T47D (cell line): ENCODE measurements at regions not wholly inside any gene's neighbourhood (a gene's known extent, or its start where the extent isn't known, plus 50 kb on each side); places are given as distances from the start of the nearest gene placed in this dataset.

Experiments used
- DNase-seq, 2 experiments: peaks; one replicate each; pipeline versions ENCODE4 v3.0.0 to v3.0.0-alpha.2; 2011 to 2012; ENCODE audit warnings: low read depth in 1 of 2, low spot score in 1 of 2
- JUND ChIP-seq: IDR thresholded peaks from 2 replicates; pipeline ENCODE4 v1.6.1; 2012; ENCODE audit warnings: low read depth
- in situ Hi-C: cut with HindIII; loops from 2 replicates; pipeline ENCODE4 v1.10.0; 2016; ENCODE audit warnings: low sequenced_read_pairs, low pct_unique_long_range_greater_than_20kb

DNA sequence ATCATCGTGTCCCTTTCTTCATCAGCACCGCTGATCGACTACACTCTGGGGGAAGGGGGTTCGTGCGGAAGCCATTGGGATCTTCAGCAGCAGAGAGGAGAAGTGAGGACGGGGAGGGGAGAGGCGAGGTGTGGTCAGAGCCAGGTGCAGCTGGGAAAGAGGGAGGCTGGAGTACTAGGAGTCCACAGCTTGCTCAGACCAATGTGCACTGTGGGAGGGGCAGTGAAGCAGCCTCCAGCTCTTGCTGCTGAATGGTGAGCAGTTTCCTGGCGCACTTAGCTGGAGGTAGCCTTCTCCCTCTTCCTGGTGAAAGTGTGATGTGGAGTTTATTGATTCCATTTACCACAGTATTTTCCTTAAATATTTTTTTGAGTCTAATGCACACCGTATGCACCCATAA, 99.0 kb upstream of the NECTIN1 start:
- no peak for DNase-seq
- TF ChIP-seq JUND, result no peak
- in situ Hi-C loops, result no loop called here

DNA sequence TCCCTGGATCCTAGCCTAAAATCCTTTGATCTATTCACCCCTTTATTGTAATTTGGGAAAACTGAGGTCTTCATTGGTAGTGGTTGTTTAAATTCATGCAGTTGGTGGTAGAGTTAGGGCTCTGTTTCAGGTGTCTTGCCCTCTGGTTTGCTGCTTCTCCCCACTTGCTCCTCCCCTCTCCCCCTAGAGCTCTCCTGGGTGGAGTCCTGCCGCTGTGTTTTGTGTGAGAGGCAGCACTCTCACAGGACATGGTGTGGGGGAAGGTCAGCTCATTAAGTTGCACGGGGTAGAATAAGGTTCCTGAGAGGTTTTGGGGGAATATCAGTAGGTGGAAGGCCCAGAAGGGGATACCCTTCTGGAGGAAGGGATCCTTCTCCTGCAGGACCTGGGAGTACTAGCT, 98.1 kb upstream of the NECTIN1 start:
- no peak for DNase-seq
- in situ Hi-C loops, result no loop called here
- no peak for TF ChIP-seq JUND

DNA sequence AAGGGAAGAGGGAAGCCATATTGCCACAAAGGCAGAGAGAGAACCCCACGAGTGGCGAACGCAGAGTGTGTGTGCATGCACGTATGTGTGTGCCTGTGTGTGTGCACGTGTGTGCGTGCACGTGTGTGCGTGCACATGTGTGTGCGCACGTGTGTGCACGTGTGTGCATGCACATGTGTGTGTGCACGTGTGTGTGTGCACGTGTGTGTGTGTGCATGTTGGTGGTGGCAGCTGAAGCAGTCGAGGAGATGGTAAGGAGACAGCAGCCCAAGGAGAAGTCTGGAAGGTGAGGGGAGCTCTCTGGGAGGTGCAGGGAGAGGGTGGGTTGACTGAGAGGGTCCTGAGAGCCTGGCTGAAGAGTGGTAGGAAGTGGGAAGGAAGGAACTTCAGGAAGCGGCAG, 94.1 kb upstream of the NECTIN1 start:
- in situ Hi-C loops, result no loop called here
- TF ChIP-seq JUND, result no peak
- no peak for DNase-seq

DNA sequence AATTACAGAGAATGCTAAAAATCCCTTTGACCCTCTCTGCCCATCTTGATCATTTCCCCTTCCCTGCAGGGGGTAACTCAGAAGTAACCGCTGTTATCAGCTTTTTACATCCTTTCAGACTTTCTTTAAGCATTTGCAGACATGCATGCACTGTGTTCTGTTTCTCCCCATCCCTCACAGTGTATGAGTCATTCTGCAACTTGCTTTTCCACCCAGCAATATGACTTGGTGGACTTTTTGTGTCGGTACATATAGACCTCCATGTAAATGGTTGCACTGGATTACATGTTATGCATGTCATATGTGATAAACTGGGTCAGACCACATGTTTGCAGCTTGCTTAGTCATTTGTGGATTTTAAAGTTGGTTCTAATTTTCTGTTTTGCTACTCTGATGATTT, 87.7 kb upstream of the NECTIN1 start:
- no peak for TF ChIP-seq JUND
- in situ Hi-C loops, result no loop called here

DNA sequence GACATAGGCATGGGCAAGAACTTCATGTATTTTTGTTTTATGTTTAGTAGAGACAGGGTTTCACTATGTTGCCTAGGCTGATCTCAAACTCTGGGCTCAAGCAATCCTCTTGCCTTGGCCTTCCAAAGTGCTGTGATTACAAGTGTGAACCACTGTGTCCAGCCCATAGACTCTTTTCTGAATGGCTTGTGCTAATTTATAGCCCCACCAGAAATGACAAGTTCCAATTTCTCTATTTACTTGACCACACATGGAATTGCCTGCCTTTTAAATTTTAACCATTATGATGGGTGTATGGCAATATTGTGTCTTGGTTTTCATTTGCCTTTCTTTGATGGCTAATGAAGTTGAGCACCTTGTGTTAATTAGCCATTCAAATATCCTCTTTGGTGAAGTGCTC, 85.8 kb upstream of the NECTIN1 start:
- in situ Hi-C loops, result no loop called here
- TF ChIP-seq JUND, result no peak
- no peak for DNase-seq

More for the DNA sequence above, 87.7 kb upstream of the NECTIN1 start:
- DNase-seq, result no peak

DNA sequence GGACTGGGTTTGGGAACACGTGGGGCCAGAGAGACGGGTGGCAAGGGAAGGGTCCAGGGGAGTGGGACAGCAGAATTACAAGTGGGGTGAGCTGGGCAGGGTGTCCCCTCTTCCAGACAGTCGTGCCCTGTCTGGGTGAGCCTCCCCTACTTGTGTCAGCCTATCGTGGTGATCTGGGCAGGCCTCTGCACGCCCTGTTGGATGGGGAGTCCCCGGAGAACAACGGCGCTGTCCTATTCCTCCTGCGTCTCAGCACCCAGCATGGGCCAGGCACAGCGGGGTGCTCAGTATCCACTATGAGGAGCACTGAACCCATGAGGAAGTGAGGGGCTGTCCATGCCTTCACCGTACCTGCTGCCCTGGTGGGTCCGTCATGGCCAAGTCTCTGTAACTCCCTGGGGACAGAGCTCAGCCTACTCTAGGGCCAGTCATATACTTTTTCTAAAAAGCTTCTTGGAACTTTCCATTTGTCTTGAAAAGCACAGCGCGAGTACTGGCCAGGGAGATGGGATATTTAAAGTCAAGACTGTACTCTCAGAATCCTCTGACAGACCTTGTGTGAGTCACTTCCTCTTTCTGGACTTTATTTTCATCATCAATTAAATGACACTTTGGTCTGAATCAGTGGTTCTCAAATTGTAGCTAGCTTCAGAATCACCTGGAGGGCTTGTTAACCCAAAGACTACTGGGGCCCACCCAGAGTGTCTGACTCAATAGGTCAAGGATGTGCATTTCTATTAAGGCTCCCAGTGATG, 81.7 kb upstream of the NECTIN1 start:
- in situ Hi-C loops, result no loop called here
- DNase-seq, result no peak

DNA sequence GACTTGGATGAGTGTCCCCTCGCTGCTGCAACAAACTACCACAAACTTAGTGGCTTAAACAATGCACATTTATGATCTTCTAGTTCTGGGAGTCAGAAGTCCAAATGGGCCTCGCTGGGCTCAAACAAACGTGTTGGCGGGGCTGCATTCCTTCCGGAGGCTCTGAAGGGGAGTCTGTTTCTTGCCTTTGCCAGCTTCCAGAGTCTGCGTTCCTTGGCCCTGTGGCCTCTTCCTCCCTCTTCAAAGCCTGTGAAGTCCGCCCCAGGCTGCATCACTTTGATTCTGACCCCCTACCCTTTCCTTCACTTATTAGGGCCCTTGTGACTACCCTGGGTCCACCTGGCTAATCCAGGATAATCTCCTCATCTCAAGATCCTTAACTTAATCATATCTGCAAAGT, 80.3 kb upstream of the NECTIN1 start:
- in situ Hi-C loops, result no loop called here
- no peak for DNase-seq
- TF ChIP-seq JUND, result no peak

More for the DNA sequence above, 81.7 kb upstream of the NECTIN1 start:
- no peak for TF ChIP-seq JUND

DNA sequence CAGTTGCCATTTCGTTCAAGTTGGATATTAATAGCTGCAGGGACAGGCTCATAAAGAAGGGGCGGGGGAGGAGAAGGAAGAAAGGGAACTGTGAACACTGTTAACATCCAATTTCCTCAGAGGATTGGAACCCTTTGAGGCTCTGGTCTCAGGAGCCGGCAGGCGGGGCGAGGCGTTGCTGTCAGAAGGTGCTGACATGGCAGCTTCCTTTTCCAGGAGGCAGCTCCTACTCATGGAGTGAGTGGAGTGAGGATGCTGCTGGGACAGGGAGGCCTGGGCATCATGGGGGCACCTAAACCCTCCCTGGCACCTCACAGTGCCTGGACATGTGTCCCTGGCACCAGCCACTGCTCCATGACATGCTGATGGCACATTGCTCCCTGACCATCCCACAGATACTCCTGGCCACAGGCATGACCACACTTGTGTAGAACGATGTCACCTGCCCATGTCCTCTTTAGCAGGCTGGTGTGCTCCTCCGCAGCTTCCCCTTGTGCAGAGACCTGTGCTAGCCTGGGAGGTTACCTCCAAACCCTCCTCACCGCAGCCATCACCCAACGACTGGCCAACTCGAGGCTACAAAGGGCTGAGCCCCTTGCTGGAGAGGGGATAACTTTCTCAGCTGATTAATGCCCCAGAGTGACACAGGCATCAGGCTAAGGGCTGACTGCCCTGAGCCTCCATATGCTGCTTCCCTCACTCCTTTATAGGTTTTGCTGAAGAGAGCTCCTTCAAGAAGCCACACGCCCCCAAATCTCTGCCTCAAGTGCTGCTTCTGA, 79.6 kb upstream of the NECTIN1 start:
- no peak for TF ChIP-seq JUND
- DNase-seq, result no peak
- in situ Hi-C loops, result no loop called here

DNA sequence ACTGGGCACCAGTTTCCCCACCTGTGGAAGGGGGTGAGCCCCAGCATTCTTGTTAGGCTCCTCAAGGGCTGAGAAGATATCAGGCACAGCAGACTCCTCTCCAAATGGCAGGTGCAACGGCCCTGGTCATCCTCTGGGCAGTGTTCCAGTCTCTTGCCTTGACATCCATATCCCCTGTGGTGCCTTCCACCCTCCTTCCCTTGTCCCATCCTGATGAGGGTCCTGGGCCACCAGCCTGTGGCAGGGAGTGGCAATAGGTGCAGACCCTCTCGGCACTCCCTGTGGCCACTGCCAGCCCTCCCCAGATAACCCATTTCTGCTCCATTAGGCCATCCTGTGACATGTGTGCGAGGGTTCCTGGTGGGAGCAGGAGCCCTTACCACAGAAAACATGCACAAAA, 78.8 kb upstream of the NECTIN1 start:
- in situ Hi-C loops, result no loop called here
- DNase-seq, result no peak
- no peak for TF ChIP-seq JUND

DNA sequence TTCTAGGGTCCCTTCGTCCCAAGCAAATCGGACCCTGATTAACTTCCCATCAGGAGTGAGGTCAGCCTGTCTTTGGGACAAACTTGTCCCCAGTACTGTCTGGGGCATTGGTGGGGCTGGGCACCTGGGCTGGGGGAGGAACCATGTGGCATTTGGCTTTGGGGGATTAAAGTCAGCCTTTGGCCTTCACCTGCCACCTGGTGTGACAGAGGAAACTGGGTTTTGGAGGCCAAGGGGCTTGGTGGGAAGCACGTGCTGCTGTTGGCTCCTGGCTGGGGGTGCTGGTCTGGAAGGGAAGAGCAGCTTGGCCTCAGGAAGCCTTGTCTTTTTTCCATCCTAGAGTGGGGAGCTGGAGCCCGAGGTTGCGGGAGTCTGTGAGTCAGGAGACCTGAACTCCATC, 78.4 kb upstream of the NECTIN1 start:
- DNase-seq, result no peak
- in situ Hi-C loops, result no loop called here
- no peak for TF ChIP-seq JUND

DNA sequence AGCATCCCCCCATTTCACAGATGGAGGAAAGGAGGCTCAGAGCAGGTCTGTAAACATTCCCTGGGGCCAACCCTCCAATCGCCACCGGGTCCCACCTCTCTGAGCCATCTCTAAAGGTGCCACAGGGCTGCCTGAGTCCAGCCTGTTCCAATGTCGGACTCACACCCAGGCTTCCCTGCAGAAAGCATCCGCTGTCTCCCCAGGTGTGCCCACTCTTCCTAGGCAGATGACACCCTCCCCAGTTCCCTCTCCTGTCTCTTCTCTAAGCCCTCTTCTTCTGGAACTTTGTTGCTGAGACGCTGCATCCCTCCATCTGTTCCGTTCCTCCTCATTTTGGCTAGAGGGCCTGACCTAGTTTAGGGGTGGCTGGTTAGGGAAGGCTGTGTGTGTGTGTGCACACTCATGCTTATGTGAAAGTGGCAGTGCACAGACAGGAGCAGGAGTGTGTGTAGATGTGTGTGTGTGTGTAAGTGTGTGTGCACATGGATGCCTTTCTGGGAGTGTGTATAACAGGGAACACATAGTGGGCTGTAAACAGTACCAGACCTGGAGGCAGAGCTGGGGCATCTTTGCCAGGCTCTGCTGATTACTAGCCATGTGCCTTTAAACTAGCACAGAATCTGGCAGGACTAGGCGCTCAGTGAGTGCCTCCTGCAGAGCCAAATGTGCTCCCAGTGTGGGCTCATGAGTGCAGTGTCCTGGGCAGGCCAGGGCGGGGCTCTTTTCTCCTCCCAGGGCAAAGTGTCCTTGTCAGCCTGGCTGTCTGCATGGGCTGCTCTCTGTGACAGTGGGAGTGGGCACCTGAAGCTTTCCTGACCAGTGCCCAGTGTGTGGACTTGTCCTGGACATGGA, 77.3 kb upstream of the NECTIN1 start:
- in situ Hi-C loops, result no loop called here
- no peak for TF ChIP-seq JUND
- no peak for DNase-seq

DNA sequence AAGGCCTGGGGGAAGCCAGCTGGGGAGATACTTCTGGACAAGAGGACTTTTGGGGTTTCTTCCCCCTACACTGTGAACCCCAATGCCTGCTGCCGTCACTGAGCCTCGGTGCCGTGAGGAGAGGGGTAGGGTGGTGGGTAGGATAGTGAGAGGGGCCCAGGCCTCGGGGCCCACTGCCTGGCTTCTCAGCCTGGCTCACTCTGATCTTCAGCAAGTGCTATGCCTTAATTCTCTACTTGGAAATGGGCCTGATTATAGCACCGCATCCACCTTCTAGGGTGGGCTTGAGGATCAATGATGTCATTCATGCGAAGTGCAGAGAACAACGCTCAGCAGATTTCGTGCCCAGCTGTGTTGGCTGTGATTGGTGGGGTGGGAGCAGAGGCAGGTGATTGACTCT, 76.7 kb upstream of the NECTIN1 start:
- no peak for DNase-seq
- no peak for TF ChIP-seq JUND
- in situ Hi-C loops, result no loop called here

DNA sequence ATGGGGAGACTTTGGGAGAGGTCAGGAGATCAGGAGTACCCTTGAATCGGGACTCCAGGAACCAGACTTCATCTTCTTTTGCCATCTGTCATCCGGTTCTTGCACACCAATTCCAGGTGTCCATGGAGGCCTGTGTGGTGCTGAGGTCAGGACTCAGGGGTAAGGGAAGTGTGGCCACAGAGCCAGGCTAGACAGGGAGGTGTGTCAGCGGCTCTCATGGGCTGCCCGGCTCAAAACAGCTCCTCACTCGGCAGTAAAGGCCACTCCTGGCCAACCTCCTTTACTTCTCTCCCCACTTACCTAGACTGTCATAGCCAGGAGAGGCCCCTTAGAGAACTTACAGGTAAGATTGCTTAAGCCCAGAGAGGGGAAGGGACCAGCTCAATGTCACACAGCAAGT, 75.7 kb upstream of the NECTIN1 start:
- no peak for TF ChIP-seq JUND
- no peak for DNase-seq
- in situ Hi-C loops, result no loop called here
